ENCODE measurements at regions not wholly inside any gene's neighbourhood (a gene's known extent, or its start where the extent isn't known, plus 50 kb on each side); places are given as distances from the start of the nearest gene placed in this dataset.
"Not testable (repeated sequence)": the region's sequence is repeated elsewhere in the genome, so short reads cannot be mapped to it uniquely, and the experiment has no call there.

DNA sequence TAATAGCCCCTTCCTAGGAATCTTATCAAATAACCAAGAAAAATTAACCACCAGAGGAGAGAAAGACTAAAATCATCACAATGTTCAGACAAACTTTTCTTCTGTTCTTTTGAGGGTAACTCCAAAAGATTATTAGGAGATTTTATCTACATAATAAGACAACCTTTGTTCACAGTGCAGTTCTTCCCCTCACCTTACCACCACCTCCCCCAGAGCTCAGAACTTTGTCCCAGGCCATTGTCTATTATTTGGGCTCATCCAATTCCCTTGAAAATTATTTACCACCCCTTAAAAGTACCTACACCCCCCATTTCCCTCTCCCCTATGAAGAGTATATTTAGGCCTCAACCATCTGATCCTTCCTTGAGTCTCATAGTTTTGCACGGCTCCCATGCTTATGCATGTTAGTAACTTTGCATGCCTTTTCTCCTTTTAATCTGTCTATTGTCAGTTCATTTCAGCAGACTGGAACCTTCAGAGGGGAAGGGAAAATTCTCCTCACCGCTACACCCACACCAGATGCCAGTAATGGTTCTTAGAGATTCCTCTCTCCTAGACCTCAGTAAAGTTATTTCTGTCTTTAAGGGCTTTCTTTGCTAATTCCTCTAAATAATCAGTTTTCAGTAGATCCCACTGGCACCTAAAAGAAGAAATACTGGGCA lies 234.9 kb downstream of the SKIDA1 start:
- H3K4me3 Mint-ChIP-seq = no peak overlapping the region
- peaks cover 10% of the 10 kb centered on the region for H3K4me1 Mint-ChIP-seq (ENCODE audit: low read depth)
- peaks cover 20% of the 10 kb centered on the region for H3K27me3 Mint-ChIP-seq
- intact Hi-C loops (cut with micrococcal nuclease) = no loop called here
- no peak overlapping the region for H3K27ac Mint-ChIP-seq
- H3K9me3 Mint-ChIP-seq = no peaks in the 10 kb centered on the region
- H3K36me3 Mint-ChIP-seq (ENCODE audit: low read depth) = no peaks in the 10 kb centered on the region

DNA sequence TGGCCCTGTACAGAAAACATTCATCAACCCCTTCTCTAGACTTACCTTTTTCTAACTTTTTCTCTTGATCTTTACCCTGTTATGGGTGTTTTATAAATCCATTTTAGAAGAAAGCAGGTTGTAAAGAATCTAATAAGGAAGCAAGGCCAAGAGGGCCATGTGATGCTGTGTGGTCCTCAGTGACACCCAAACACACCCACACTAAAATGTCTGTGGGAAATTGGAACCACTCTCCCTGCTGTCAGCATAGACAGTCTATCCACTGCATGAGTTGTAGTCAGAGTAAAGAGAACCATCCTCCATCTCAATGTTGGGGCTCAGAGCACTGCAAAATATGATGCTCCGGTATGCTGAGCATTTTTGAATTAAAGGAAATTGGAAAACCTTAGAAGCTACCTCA lies 235.5 kb downstream of the SKIDA1 start:
- H3K4me1 Mint-ChIP-seq (ENCODE audit: low read depth) = peaks cover 10% of the 10 kb centered on the region
- intact Hi-C loops (cut with micrococcal nuclease) = no loop called here
- H3K9me3 Mint-ChIP-seq = no peaks in the 10 kb centered on the region
- H3K27me3 Mint-ChIP-seq = peaks cover 21% of the 10 kb centered on the region
- no peak overlapping the region for H3K4me3 Mint-ChIP-seq
- no peak overlapping the region for H3K27ac Mint-ChIP-seq
- no peaks in the 10 kb centered on the region for H3K36me3 Mint-ChIP-seq (ENCODE audit: low read depth)

- peaks cover 19% of the 10 kb centered on the region for H3K27me3 Mint-ChIP-seq
- H3K4me3 Mint-ChIP-seq = no peak overlapping the region
- H3K9me3 Mint-ChIP-seq = no peaks in the 10 kb centered on the region
- H3K27ac Mint-ChIP-seq = no peak overlapping the region
- intact Hi-C loops (cut with micrococcal nuclease) = no loop called here
- peaks cover 10% of the 10 kb centered on the region for H3K4me1 Mint-ChIP-seq (ENCODE audit: low read depth)
- no peaks in the 10 kb centered on the region for H3K36me3 Mint-ChIP-seq (ENCODE audit: low read depth)
These were observed 236.2 kb downstream of the SKIDA1 start for GRCh38 chr10:21289271-21289670.

DNA sequence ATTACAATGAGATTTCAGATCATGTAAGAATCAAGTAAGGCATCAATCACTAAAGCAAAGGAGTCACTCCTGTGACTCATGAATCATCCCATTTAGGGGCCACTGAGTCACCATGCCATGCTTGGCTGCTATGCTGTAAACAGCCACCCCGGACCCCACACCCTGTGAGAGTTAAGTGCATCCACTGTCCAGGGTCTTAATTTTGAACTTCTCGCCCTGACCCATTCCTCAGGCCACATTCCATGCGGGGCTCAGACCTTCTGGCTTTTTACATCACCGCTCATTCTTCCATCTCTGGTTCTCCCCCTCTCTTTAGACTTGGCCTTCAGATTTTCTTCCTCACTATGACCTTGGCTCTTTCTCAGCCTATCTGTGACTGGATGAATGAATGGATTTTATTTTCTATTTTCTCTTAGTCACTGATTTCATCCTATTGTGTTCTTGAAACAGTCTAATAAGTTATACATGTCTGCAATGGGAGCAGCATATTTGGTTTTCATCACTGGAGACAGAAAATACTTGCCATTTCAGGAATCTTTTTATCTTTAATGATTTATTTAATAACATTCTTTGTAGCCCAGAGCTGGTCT lies 239.6 kb downstream of the SKIDA1 start:
- Mint-ChIP-seq H3K36me3 (ENCODE audit: low read depth) (no peaks in the 10 kb centered on the region), H3K4me1 (ENCODE audit: low read depth) (no peaks in the 10 kb centered on the region), H3K27ac (no peak overlapping the region), H3K9me3 (no peaks in the 10 kb centered on the region), H3K27me3 (peaks cover 3% of the 10 kb centered on the region), H3K4me3 (no peak overlapping the region)
- intact Hi-C loops (cut with micrococcal nuclease) = no loop called here

- H3K4me3 Mint-ChIP-seq = no peak overlapping the region
- no peaks in the 10 kb centered on the region for H3K36me3 Mint-ChIP-seq (ENCODE audit: low read depth)
- H3K27ac Mint-ChIP-seq = no peak overlapping the region
- intact Hi-C loops (cut with micrococcal nuclease) = no loop called here
- peaks cover 3% of the 10 kb centered on the region for H3K27me3 Mint-ChIP-seq
- no peaks in the 10 kb centered on the region for H3K4me1 Mint-ChIP-seq (ENCODE audit: low read depth)
- no peaks in the 10 kb centered on the region for H3K9me3 Mint-ChIP-seq
These were observed 240.3 kb downstream of the SKIDA1 start for GRCh38 chr10:21285207-21285606.

- intact Hi-C loops (cut with micrococcal nuclease) = no loop called here
- Mint-ChIP-seq H3K27me3 (peaks cover 3% of the 10 kb centered on the region), H3K36me3 (ENCODE audit: low read depth) (no peaks in the 10 kb centered on the region), H3K9me3 (no peaks in the 10 kb centered on the region), H3K4me3 (no peak overlapping the region), H3K4me1 (ENCODE audit: low read depth) (no peaks in the 10 kb centered on the region), H3K27ac (no peak overlapping the region)
These were observed 241.2 kb downstream of the SKIDA1 start for GRCh38 chr10:21284301-21284700.

DNA sequence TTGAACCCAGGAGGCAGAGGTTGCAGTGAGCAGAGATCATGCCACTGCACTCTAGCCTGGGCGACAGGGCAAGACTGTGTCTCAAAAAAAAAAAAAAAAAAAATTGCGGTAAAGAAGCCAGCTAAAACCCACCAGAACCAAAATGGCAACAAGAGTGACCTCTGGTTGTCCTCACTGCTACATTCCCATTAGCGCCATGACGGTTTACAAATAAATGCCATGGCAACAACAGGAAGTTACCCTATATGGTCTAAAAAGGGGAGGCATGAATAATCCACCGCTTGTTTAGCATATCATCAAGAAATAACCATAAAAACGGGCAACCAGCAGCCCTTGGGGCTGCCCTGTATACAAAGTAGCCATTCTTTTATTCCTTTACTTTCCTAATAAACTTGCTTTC lies 242.4 kb downstream of the SKIDA1 start:
- intact Hi-C loops (cut with micrococcal nuclease); H3K36me3 Mint-ChIP-seq (ENCODE audit: low read depth); H3K4me1 Mint-ChIP-seq (ENCODE audit: low read depth); H3K27me3 Mint-ChIP-seq; H3K27ac Mint-ChIP-seq; H3K4me3 Mint-ChIP-seq; H3K9me3 Mint-ChIP-seq: not testable (repeated sequence)

DNA sequence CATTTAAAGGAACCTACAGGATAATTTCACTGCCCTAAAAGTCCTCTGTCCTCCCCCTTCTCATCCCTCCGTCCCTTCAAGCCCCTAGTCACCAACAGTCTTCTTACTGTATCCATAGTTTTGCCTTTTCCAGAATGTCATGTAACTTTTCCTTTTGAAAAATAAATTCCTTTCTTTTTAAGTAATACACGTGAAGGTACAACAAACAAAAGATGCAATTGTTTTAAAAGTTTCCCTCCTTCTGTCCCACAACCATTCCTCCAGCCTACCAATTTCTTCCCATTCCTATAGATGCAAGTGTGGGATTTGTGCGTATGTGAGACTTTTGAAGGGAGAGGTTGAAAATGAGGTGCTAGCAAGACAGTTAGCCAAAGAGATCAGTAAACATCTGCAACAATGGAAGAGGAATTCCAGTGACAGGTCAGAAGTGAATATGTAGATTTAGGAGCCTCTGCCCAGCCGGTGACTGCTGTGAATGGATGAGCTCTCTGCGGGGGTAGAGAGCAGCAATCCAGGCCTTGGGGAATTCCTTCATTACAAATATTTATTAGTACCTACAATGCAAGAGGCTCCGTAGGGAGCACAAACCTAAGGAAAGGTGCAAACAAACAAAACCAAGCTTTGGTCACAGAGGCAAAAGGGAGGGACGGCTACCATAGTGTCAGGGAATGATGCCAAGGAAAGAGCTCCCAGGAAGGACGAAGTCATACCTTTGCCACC lies 243.6 kb downstream of the SKIDA1 start:
- Mint-ChIP-seq H3K4me1 (ENCODE audit: low read depth) (no peaks in the 10 kb centered on the region), H3K27me3 (peaks cover 3% of the 10 kb centered on the region), H3K36me3 (ENCODE audit: low read depth) (no peaks in the 10 kb centered on the region), H3K27ac (no peak overlapping the region), H3K4me3 (no peak overlapping the region), H3K9me3 (no peaks in the 10 kb centered on the region)
- intact Hi-C loops (cut with micrococcal nuclease) = no loop called here

GRCh38 chr10:21280971-21281572 lies 244.4 kb downstream of the SKIDA1 start:
- no peak overlapping the region for H3K4me3 Mint-ChIP-seq
- intact Hi-C loops (cut with micrococcal nuclease) = no loop called here

GRCh38 chr10:21280037-21280436 lies 245.4 kb downstream of the SKIDA1 start:
- Mint-ChIP-seq H3K27me3 (peaks cover 1% of the 10 kb centered on the region), H3K4me3 (no peak overlapping the region), H3K9me3 (no peaks in the 10 kb centered on the region), H3K36me3 (ENCODE audit: low read depth) (no peaks in the 10 kb centered on the region), H3K27ac (no peak overlapping the region), H3K4me1 (ENCODE audit: low read depth) (no peaks in the 10 kb centered on the region)
- intact Hi-C loops (cut with micrococcal nuclease) = no loop called here

More at GRCh38 chr10:21280971-21281572, 244.4 kb downstream of the SKIDA1 start:
- no peaks in the 10 kb centered on the region for H3K9me3 Mint-ChIP-seq
- H3K27me3 Mint-ChIP-seq = peaks cover 3% of the 10 kb centered on the region
- H3K4me1 Mint-ChIP-seq (ENCODE audit: low read depth) = no peaks in the 10 kb centered on the region
- no peak overlapping the region for H3K27ac Mint-ChIP-seq
- no peaks in the 10 kb centered on the region for H3K36me3 Mint-ChIP-seq (ENCODE audit: low read depth)

GRCh38 chr10:21279217-21279575 lies 246.3 kb downstream of the SKIDA1 start:
- intact Hi-C loops (cut with micrococcal nuclease) = loop anchor here (5.0 kb wide), 2 partner anchors 213 to 453 kb away; no protein-coding TSS in a partner anchor
- Mint-ChIP-seq H3K27me3 (peaks cover 1% of the 10 kb centered on the region), H3K4me3 (no peak overlapping the region), H3K36me3 (ENCODE audit: low read depth) (no peaks in the 10 kb centered on the region), H3K27ac (no peak overlapping the region), H3K4me1 (ENCODE audit: low read depth) (no peaks in the 10 kb centered on the region), H3K9me3 (no peaks in the 10 kb centered on the region)

- Mint-ChIP-seq H3K4me3 (no peak overlapping the region), H3K9me3 (no peaks in the 10 kb centered on the region), H3K36me3 (ENCODE audit: low read depth) (no peaks in the 10 kb centered on the region), H3K27me3 (peaks cover 1% of the 10 kb centered on the region), H3K4me1 (ENCODE audit: low read depth) (no peaks in the 10 kb centered on the region), H3K27ac (no peak overlapping the region)
- intact Hi-C loops (cut with micrococcal nuclease) = loop anchor here (5.0 kb wide), 2 partner anchors 214 to 454 kb away; no protein-coding TSS in a partner anchor
These were observed 246.8 kb downstream of the SKIDA1 start for GRCh38 chr10:21278491-21279216.

GRCh38 chr10:21273400-21273968 lies 252.0 kb downstream of the SKIDA1 start:
- H3K4me1 Mint-ChIP-seq (ENCODE audit: low read depth) = peaks cover 5% of the 10 kb centered on the region
- intact Hi-C loops (cut with micrococcal nuclease) = no loop called here
- no peaks in the 10 kb centered on the region for H3K9me3 Mint-ChIP-seq
- H3K4me3 Mint-ChIP-seq = no peak overlapping the region
- H3K36me3 Mint-ChIP-seq (ENCODE audit: low read depth) = no peaks in the 10 kb centered on the region
- no peaks in the 10 kb centered on the region for H3K27me3 Mint-ChIP-seq
- no peak overlapping the region for H3K27ac Mint-ChIP-seq

Measured in dendritic cell treated with granulocyte-macrophage colony-stimulating factor and Interleukin-4, amounts not matched to agents 40 ng/mL and 50 ng/mL, for 4 days (primary cell).